ENCODE measurements at regions not wholly inside any gene's neighbourhood (a gene's known extent, or its start where the extent isn't known, plus 50 kb on each side); places are given as distances from the start of the nearest gene placed in this dataset.

- TF ChIP-seq CTCF (CRISPR knock-in tag; IDR thresholded peaks at IDR 0.05) = no peak
- no peak for TF ChIP-seq POLR2AphosphoS5 (IDR thresholded peaks at IDR 0.05; ENCODE audit: low read depth, low read length)
- no peak for TF ChIP-seq FOSL2 (CRISPR knock-in tag; IDR thresholded peaks at IDR 0.05)
- no peak for TF ChIP-seq ZBTB7A (CRISPR knock-in tag; IDR thresholded peaks at IDR 0.05)
- TF ChIP-seq JDP2 (CRISPR knock-in tag; IDR thresholded peaks at IDR 0.05; ENCODE audit: borderline replicate concordance) = no peak
- no peak for TF ChIP-seq CREB1 (IDR thresholded peaks at IDR 0.05)
- TF ChIP-seq CREB1 (CRISPR knock-in tag; IDR thresholded peaks at IDR 0.05) = no peak
- TF ChIP-seq POLR2A (IDR thresholded peaks at IDR 0.05; ENCODE audit: insufficient read depth in 1 of 2, low read depth in 2 of 2, low read length in 2 of 2) = no peak
- no peak for TF ChIP-seq ADNP (CRISPR knock-in tag; IDR thresholded peaks at IDR 0.05)
- no peak for TF ChIP-seq EP300 (IDR thresholded peaks at IDR 0.05; ENCODE audit: low read depth in 2 of 2, low read length in 2 of 2)
- TF ChIP-seq EP300 (CRISPR knock-in tag; IDR thresholded peaks at IDR 0.05; ENCODE audit: borderline replicate concordance) = no peak
- no peak for TF ChIP-seq MLX (CRISPR knock-in tag; IDR thresholded peaks at IDR 0.05)
- TF ChIP-seq TCF7 (IDR thresholded peaks at IDR 0.05; ENCODE audit: low read depth) = no peak
- TF ChIP-seq ZNF121 (CRISPR knock-in tag; IDR thresholded peaks at IDR 0.05) = no peak
- TF ChIP-seq EEA1 (CRISPR knock-in tag; IDR thresholded peaks at IDR 0.05; ENCODE audit: borderline replicate concordance) = no peak
- TF ChIP-seq SAFB2 (CRISPR knock-in tag; IDR thresholded peaks at IDR 0.05; ENCODE audit: borderline replicate concordance, low read depth) = no peak
These were observed 409.2 kb upstream of the EPHA7 start for GRCh38 chr6:93828553-93828952.

Measured in HepG2 (cell line).